HG03060 (cell line): ENCODE measurements at regions not wholly inside any gene's neighbourhood (a gene's known extent, or its start where the extent isn't known, plus 50 kb on each side); places are given as distances from the start of the nearest gene placed in this dataset.

Source experiments
- ATAC-seq: cut with Tn5 transposase; IDR thresholded peaks from one replicate; pipeline ENCODE4 v1.9.1; 2021; ENCODE audit warnings: low read depth, moderate number of reproducible peaks; ENCODE audit not compliant: unreplicated experiment

DNA sequence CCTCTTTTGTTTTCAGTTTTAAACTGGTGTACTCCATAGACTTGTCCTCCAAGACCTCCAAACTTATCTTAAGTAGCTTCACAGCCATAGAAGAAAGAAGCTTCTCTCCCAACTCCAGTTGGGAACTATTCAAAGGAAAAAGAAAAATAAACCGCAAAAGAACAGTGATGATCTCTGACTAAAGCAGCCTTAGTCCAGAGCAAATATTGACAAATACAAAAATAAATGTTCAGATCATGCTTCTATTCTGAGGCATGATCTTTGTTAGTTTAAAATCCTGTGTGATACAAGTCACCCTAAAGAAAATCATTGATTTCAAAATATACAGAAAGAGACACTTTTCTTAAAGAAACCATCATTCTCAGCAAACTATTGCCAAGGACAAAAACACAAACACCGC lies 373.0 kb upstream of the SMIM30 start:
- no peak for ATAC-seq

GRCh38 chr7:113487925-113488731 lies 369.8 kb upstream of the SMIM30 start:
- no peak for ATAC-seq

DNA sequence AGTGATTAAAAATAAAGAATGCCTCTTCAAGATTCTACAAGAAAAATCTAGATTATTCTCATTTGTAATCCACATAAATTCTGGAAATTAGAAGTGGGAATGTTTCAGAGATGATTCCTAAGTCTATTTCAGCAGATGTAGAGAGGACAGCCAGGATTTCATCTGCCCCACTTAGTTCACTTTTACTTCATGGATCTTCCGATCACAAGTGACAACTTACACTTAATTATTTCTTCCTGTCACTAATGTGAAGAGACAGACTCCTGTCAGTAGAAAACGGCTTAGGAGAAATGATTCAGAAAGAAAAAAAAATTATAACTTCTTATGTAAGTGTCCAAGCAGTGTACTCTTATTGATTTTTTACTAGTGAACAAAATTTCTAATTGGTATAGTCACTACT lies 368.2 kb upstream of the SMIM30 start:
- ATAC-seq: no peak

- no peak for ATAC-seq
These were observed 365.3 kb upstream of the SMIM30 start for GRCh38 chr7:113483657-113484056.

DNA sequence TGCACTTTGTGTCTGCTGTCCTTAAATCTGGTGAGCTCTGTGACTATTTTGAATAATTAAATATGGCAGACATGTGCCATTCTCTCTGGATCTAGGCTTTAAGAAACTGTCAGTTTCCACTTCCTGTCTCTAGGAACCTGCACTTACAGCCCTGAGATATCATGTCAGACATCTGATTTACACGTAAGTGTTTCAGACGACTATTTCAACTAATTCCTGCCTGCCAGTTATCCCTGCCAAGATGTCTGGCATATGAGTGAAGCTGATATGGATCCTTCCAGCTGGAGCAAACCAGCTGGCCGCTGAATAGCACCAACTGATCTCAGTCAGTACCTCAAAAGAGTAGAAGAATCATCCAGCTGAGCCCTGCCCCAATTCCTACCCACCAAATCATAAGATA lies 362.2 kb upstream of the SMIM30 start:
- no peak for ATAC-seq

GRCh38 chr7:113464096-113464855 lies 345.9 kb upstream of the SMIM30 start:
- no peak for ATAC-seq

DNA sequence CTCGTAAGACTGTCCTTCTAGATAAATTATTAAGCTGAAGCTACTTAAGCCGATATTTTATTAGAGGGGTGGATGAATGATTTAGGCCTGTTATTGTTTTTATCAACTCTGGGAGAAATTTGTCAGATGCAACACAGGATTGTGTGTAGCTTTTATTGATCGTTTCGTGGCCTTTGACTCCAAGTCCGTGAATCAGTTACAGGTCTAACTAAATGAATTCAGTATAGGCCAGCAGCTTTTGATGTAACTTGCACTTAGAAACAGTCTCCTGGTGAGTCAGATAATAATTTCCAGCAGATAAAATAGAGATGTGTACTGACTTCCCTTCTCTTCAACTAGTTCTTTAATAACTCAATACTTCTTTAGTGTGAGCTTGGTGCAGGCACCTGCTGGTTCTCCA lies 341.7 kb upstream of the SMIM30 start:
- no peak for ATAC-seq

DNA sequence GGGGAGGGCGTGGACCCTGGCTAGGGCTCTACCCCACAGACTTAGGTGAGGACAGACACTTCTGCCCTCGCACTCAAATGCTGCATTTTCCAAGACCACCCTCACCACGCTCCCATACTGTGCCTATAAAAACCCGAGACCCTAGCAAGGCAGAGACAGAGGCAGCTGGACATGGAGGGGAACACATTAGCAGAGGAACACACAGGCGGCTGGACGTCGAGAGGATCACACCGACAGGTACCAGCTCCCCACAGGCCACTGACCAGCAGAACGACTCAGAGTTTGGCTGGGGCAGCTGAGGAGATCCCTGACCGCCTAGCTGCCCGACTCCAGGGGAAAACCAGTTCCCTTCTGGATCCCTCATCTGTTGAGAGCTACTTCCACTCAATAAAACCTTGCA lies 338.2 kb upstream of the SMIM30 start:
- no peak for ATAC-seq

DNA sequence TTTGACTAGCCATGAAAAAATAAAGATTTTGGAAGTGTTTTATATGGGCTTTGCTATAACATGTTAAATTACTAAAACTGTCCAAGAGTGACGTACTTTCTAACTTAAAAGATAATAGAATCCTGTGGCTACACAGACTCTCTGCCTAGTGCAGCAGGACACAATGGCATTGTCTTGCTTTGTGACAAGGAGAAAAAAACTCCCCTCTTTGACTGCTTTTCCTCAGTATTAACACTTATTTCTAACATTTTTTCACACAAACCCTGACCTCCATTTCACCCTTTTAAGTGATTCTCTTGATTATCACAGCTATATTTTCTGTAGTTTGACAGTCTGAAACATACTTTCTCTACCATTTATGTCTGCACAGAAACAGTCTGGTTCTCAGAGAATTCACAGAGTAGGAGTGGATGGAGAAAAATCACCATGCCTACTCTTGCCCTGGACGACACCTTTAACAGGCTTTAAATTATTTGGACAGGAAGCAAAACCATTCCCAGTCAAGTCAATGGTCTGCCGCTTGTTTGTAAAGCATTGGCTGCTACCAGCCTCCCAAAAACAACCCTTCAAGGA lies 336.3 kb upstream of the SMIM30 start:
- ATAC-seq: no peak

DNA sequence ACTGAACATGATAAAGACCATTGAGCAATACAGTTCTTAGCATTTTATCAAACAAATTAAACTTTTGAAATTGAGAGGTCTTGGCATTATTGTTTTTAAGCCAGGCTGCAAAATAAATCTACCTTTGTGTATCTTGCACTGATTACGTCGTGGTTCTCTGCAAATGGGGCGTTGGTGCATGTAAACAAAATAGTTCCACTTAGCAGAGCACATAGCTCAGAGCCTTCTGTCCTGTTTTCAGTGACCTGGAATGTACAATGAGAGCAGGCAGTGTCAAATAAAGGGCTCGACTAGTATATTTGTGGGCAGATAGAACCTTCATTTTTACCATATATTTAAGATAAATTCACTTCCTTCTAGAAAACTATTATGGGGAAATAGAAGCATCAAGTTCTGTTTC lies 333.9 kb upstream of the SMIM30 start:
- no peak for ATAC-seq

- ATAC-seq: no peak
These were observed 328.4 kb upstream of the SMIM30 start for GRCh38 chr7:113446791-113447190.

DNA sequence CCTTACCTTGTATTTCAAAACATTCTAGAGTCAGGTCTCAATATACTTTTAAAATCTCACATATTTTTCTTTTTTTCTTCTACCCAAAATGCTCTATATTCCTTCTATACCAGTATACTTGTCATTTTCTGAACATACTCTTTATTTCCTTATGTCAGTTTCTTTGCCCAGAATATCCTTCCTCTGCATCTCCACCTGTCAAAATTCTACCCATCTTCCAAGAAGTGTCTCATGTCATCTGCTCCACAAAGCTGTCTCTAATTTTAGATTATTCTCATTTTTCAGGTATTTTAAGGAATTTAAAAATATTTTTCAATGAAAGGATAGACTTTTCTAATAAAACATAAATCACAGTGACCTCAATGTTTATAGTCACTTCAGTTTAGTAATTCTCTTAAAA lies 328.0 kb upstream of the SMIM30 start:
- ATAC-seq: no peak

DNA sequence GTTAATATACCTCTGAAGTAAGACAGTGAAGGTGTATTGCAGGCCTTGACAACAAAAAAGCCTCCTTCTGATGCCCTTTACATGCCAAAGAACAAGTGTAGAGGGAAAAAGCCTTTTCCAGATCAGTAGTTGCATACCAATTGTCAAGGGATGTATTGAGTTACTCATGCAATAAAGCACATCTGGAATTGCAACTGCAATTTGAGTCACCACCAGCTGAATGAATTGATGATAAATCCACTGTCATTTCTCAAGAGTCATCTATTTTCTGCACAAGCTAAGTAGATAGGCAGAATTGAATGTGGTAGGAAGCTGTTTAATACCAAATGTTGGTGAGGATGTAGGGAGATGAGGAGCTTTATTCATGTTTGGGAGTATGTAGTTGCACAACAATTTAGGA lies 325.9 kb upstream of the SMIM30 start:
- no peak for ATAC-seq

GRCh38 chr7:113440173-113440572 lies 321.8 kb upstream of the SMIM30 start:
- no peak for ATAC-seq

- no peak for ATAC-seq
These were observed 313.1 kb upstream of the SMIM30 start for GRCh38 chr7:113431406-113431805.

GRCh38 chr7:113424185-113424817 lies 305.9 kb upstream of the SMIM30 start:
- no peak for ATAC-seq

- peak; percentile 100 for ATAC-seq
These were observed 303.5 kb upstream of the SMIM30 start for GRCh38 chr7:113421696-113422330.

DNA sequence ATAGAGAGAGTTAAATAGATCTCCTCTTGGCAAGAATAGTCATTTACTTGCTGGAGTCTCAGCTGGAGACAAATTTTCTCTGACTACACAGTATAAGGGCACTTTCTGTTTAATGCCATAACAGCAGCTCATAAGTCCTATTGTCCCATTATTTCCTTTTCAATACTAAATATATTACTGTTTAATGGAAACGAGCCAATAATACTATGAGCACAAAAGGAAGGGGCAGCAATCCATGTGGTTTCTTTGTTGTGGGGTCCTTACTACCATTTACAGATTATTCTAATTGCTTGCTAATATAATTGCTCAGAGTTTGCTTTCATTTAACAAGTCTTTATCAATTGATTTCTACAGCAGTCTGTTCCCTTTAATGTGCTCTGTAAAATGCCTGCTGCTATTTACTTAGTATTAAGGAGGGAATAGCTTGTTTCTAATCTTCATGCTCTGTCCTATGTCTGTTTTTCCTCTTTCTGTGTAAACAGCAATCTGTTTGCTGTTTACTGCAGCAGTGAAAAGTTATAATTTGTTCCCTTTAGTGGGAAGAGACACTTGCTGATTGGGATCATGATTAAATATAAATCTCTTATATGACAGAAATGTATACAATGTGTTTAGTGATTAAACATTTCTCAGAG lies 296.2 kb upstream of the SMIM30 start:
- ATAC-seq: no peak

- ATAC-seq: no peak
These were observed 294.1 kb upstream of the SMIM30 start for GRCh38 chr7:113412410-113412809.

GRCh38 chr7:113410796-113411195 lies 292.4 kb upstream of the SMIM30 start:
- no peak for ATAC-seq
